NCI-H2081 treated with DMSO at 0.1 percent for 48 hours (cell line): ENCODE measurements at regions not wholly inside any gene's neighbourhood (a gene's known extent, or its start where the extent isn't known, plus 50 kb on each side); places are given as distances from the start of the nearest gene placed in this dataset.

Experiments
- DNase-seq: peaks from one replicate; lab custom pipeline; 2025; lab: John Stamatoyannopoulos, UW

GRCh38 chr6:163835439-163836171 lies 421.1 kb downstream of the QKI start:
- no peak for DNase-seq

- DNase-seq, result no peak
These were observed 419.9 kb downstream of the QKI start for GRCh38 chr6:163834226-163834970.

DNA sequence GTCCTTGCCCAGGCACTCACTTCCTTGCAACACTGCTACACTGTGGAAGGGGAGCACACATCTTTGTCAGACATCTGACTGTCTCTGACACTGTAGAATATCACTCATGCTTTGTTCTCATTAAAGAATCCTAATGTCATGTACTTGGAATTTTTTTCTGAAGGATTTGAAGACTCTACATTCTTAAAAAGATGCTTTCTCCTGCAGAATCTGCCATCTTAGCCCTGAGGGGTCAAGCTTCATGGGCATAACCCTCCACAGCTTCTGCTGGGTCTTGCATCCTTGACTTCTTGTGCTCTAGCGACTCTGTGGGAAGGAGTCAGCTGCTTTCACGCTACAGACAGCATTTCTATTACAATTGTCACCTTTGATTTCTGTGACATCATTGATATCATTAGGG lies 417.2 kb downstream of the QKI start:
- DNase-seq, result no peak

- DNase-seq, result no peak
These were observed 416.1 kb downstream of the QKI start for GRCh38 chr6:163830641-163831040.

GRCh38 chr6:163828038-163828795 lies 413.7 kb downstream of the QKI start:
- no peak for DNase-seq

DNA sequence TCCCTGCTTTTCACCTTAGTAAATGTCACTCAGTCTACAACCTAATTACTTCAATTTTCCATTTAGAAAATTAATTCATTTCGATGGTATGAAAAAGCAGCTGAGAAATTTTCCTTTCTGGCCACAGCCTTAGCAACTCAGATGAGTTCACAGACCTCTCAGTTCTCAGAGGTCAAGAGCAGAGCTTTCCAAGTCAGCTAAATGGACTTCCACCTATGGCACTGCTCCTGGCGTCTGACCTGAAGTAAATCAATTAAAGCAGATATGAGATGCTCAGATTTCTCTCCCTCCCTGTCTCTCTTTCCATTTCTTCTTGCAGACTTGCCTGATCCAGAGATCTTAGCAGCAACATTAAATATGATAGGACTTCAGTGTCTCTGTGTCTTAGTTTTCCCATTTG lies 412.6 kb downstream of the QKI start:
- DNase-seq, result no peak

GRCh38 chr6:163826629-163827028 lies 412.1 kb downstream of the QKI start:
- no peak for DNase-seq

GRCh38 chr6:163825033-163825432 lies 410.5 kb downstream of the QKI start:
- no peak for DNase-seq

GRCh38 chr6:163823577-163823976 lies 409.1 kb downstream of the QKI start:
- no peak for DNase-seq

DNA sequence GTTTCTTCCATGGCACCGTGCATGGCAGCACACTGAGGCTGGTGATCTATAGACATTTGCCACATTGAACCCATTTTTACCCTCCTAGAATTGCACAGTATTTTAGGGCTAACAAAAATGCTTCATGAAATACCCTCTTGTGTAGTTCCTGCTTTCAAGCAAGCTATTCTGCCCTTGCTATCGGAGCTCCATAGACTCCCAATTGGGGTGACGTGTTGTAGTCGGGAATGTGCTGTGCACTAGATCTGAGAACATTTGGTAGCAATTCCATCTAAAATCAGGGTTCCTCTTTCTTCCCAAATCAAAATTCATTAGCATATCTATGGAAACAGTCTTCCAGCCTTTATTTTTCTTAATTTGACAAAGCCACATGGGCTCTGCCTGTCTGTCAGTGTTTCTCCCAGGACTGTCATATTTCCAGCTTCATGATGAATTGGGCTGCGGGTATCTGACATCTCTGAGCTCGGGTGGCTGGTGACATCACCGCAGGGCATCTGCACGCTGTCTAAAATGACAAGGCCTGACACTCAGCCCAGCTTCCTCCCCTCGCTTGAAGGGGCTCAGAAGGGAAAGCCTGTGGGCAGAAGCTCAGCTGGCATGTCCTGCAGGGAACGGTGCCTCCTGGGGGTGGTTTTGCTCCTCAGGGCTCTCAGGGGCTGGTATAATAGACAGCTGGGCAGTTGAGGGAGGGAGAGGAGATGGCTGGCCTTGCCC lies 406.4 kb downstream of the QKI start:
- no peak for DNase-seq

- no peak for DNase-seq
These were observed 405.7 kb downstream of the QKI start for GRCh38 chr6:163820171-163820570.

- no peak for DNase-seq
These were observed 404.2 kb downstream of the QKI start for GRCh38 chr6:163818719-163819118.

GRCh38 chr6:163816441-163816840 lies 401.9 kb downstream of the QKI start:
- DNase-seq, result no peak

DNA sequence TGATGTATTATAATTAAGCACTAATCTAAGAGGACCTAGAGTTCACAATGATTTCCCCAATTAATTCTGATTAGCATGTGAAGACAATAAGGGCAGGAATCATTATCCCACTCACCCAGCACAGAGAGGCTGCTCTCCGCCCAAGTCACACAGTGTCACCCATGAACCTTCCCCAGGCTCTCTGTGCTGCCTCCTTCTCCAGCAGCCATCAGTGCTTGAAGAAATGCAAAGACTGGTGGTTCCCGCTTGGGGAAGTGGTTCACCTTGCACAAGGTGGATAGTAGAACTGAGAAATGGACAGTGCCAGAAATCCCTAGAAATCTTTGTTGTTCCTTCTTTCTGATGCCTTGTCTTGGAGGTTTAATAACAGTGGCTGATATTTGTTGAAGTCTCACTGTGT lies 401.3 kb downstream of the QKI start:
- no peak for DNase-seq

GRCh38 chr6:163814494-163815364 lies 400.2 kb downstream of the QKI start:
- DNase-seq, result no peak

- no peak for DNase-seq
These were observed 399.5 kb downstream of the QKI start for GRCh38 chr6:163813979-163814493.

- DNase-seq, result no peak
These were observed 396.8 kb downstream of the QKI start for GRCh38 chr6:163811317-163811716.

DNA sequence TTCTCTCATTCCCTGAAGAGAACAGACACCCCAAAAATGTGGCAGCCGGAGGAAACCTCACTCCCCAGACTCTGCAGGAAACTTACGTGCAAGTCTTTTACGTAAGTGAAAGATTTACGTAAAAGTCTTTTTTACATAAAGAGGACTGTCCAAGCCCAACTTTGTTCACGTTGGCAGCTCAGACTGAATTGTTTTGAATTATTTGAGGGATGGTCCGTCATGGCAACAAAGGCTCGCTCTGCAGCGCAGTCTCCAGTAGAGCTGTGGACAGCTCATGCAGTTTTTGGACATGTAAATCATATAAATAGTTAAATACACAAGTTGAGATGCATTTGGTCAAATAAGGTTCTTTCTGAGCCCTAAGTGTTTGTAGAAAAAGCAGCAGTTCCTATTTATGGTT lies 394.8 kb downstream of the QKI start:
- no peak for DNase-seq

GRCh38 chr6:163808871-163809270 lies 394.4 kb downstream of the QKI start:
- no peak for DNase-seq

- no peak for DNase-seq
These were observed 393.7 kb downstream of the QKI start for GRCh38 chr6:163808231-163808630.
